ENCODE measurements at regions not wholly inside any gene's neighbourhood (a gene's known extent, or its start where the extent isn't known, plus 50 kb on each side); places are given as distances from the start of the nearest gene placed in this dataset.

DNA sequence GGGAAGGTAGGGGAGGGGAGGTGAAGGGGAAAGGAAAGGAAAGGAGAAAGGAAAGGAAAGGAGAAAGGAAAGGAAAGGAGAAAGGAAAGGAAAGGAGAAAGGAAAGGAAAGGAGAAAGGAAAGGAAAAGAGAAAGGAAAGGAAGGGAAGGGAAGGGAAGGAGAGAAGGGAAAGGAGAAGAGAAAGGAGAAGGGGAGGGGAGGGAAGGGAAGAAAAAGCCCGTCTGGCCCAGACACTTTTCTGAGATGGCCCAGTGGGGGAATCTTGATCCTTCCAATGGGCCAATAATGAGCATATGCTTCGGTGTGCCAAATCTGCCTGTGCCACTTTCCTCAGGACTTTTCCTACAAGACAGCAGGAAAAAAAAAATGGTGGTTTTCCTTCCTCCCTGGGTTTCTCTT, 64.5 kb downstream of the CH25H start:
- H4K20me1 ChIP-seq (ENCODE audit: control insufficient read depth, insufficient read depth, insufficient read length) = no peaks in the 10 kb centered on the region
- no peak overlapping the region for H3K4ac ChIP-seq (ENCODE audit: low read depth, low read length)
- H3K4me2 ChIP-seq (ENCODE audit: insufficient read depth, insufficient read length, low read length) = no peak overlapping the region
- no peak overlapping the region for H2BK12ac ChIP-seq (ENCODE audit: insufficient read length, low read depth, low read length)
- no peak overlapping the region for H2AK5ac ChIP-seq (ENCODE audit: insufficient read length, low read length)
- no peak overlapping the region for H3K14ac ChIP-seq (ENCODE audit: insufficient read depth, low read length)
- no peak overlapping the region for H2BK20ac ChIP-seq (ENCODE audit: low read depth, low read length, poor library complexity, severe bottlenecking)
- no peaks in the 10 kb centered on the region for H3K4me1 ChIP-seq (ENCODE audit: insufficient read depth, low read length)
- H2AFZ ChIP-seq (ENCODE audit: low read length) = no peak overlapping the region
- Mint-ChIP-seq H3K27me3 (ENCODE audit: low read depth) (no peaks in the 10 kb centered on the region), H3K36me3 (ENCODE audit: insufficient read depth in 1 of 3, low read depth in 3 of 3) (no peaks in the 10 kb centered on the region), H3K4me1 (no peaks in the 10 kb centered on the region), H3K4me3 (no peak overlapping the region), H3K9me3 (peaks cover 0 to 1% of the 10 kb centered on the region in 2 experiments; a peak in 1 of 5 replicates), H3K27ac (no peak overlapping the region)
- H4K91ac ChIP-seq (ENCODE audit: insufficient read length, low read depth, low read length) = no peak overlapping the region
- no peak overlapping the region for H3K9ac ChIP-seq (ENCODE audit: extremely low read depth, insufficient read length, low read length)
- H3T11ph ChIP-seq (ENCODE audit: low read length) = no peak overlapping the region
- H3K27me3 ChIP-seq (ENCODE audit: insufficient read depth, low read length) = no peaks in the 10 kb centered on the region
- H3K79me1 ChIP-seq (ENCODE audit: insufficient read depth, low read depth, low read length, poor library complexity, severe bottlenecking) = no peaks in the 10 kb centered on the region
- DNase-seq = no peak
- H4K8ac ChIP-seq (replicated peaks; ENCODE audit: insufficient read length, low read depth, low read length) = no peak overlapping the region
- no peaks in the 10 kb centered on the region for H3K79me2 ChIP-seq (ENCODE audit: insufficient read depth, low read length)
- H3K18ac ChIP-seq (ENCODE audit: insufficient read length, low read depth, low read length) = no peak overlapping the region
- H3K56ac ChIP-seq (ENCODE audit: insufficient read length, low read depth, low read length) = no peak overlapping the region
- no CpG with 5 or more reads among the region's 2 CpGs for WGBS (ENCODE audit: extremely low coverage, insufficient read length, low lambda C conversion rate)
- no peak for TF ChIP-seq CTCF (conservative IDR thresholded peaks at IDR 0.05)
- no peaks in the 10 kb centered on the region for H3K23me2 ChIP-seq (ENCODE audit: insufficient read length, low read depth, low read length, poor library complexity, severe bottlenecking)
- no peak overlapping the region for H3K27ac ChIP-seq (ENCODE audit: insufficient read length, low read depth, low read length)
- H2BK15ac ChIP-seq (ENCODE audit: low read depth, low read length) = no peak overlapping the region
- no peak overlapping the region for H3K23ac ChIP-seq (ENCODE audit: insufficient read length, low read depth, low read length)
- no peak overlapping the region for H2BK5ac ChIP-seq (ENCODE audit: insufficient read length, low read length)
- no peak overlapping the region for H2BK120ac ChIP-seq (ENCODE audit: low read depth, low read length, poor library complexity, severe bottlenecking)
- no peaks in the 10 kb centered on the region for H3K9me3 ChIP-seq (ENCODE audit: control insufficient read depth, low read depth, low read length)
- no peak overlapping the region for H4K5ac ChIP-seq (ENCODE audit: insufficient read length, low read depth, low read length)
